ENCODE measurements at regions not wholly inside any gene's neighbourhood (a gene's known extent, or its start where the extent isn't known, plus 50 kb on each side); places are given as distances from the start of the nearest gene placed in this dataset.

DNA sequence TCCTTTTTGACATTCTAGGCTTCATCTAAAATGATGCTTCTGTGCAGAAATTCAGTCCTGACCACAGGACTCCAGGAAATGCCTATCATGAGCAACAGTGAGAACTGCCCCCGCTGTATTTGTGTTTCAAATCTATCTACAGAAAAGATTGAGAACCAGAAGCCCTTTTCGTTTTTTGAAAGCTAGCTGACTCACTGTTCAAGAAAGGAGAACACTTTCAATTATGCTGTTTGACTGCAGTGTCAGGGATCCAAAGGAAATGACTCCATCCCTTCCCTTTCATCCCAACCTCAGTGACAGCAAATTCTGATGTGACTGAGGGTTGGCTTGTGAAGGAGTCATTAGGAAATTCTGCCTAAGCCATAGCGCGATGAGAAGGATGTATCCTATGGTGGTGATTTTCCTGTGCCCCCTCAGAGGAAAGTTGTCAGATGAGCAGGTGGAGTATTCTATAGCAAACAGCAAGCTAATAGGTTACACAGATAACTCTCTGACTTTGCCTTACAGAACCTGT is 622.3 kb downstream of the TMEM114 start:
- BruUV-seq (replicated peaks) = no TSS peak
- H3K9ac ChIP-seq (ENCODE audit: low read length) = no peak overlapping the region
- H3K27me3 ChIP-seq (ENCODE audit: insufficient read depth, low read length) = no peaks in the 10 kb centered on the region
- no peaks in the 10 kb centered on the region for H3K79me2 ChIP-seq (ENCODE audit: insufficient read depth, low read length)
- H3K27ac ChIP-seq (ENCODE audit: low read depth, low read length) = no peak overlapping the region
- H3K4me2 ChIP-seq (ENCODE audit: low read length) = no peak overlapping the region
- ATAC-seq = no peak
- POLR2A ChIA-PET = no interaction called here
- H3K4me3 ChIP-seq (replicated peaks in 1 of 2; ENCODE audit: low read depth in 1 of 2, low read length in 2 of 2) = no peak overlapping the region
- no peaks in the 10 kb centered on the region for H3K9me2 ChIP-seq (ENCODE audit: insufficient read depth)
- DNase-seq (ENCODE audit: low read depth, low spot score) = no peak
- no peaks in the 10 kb centered on the region for H4K20me1 ChIP-seq (ENCODE audit: insufficient read depth)
- H2AFZ ChIP-seq (ENCODE audit: low read depth, low read length, poor library complexity, severe bottlenecking) = no peak overlapping the region
- peaks cover 12 to 14% of the 10 kb centered on the region in 2 experiments; a peak in 2 of 4 replicates for H3K9me3 ChIP-seq (ENCODE audit: control insufficient read depth in 1 of 2, insufficient read depth in 1 of 2, low read depth in 1 of 2, low read length in 2 of 2)
- H3K36me3 ChIP-seq (ENCODE audit: control insufficient read depth in 1 of 2, insufficient read depth in 2 of 2, low read length in 2 of 2) = no peaks in the 10 kb centered on the region
- CTCF ChIA-PET = no interaction called here
- intact Hi-C loops (cut with micrococcal nuclease) = no loop called here
- no peaks in the 10 kb centered on the region for H3K4me1 ChIP-seq (ENCODE audit: control insufficient read depth in 1 of 2, insufficient read depth in 2 of 2, low read length in 2 of 2)
- TF ChIP-seq CBX3 (IDR thresholded peaks at IDR 0.05; ENCODE audit: low read depth) (no peak), CEBPB (IDR thresholded peaks at IDR 0.05; ENCODE audit: low read depth) (no peak), JUND (IDR thresholded peaks at IDR 0.05) (no peak), SRF (IDR thresholded peaks at IDR 0.05; ENCODE audit: low read depth) (no peak), ELF1 (IDR thresholded peaks at IDR 0.05; ENCODE audit: borderline replicate concordance, low read depth) (no peak), EZH2phosphoT487 (IDR thresholded peaks at IDR 0.05; ENCODE audit: borderline replicate concordance) (no peak), FOSL1 (IDR thresholded peaks at IDR 0.05; ENCODE audit: low read depth) (no peak), ZNF274 (IDR thresholded peaks at IDR 0.05; ENCODE audit: low read depth, low read length) (no peak), EGR1 (IDR thresholded peaks at IDR 0.05; ENCODE audit: low read depth) (no peak), SP1 (IDR thresholded peaks at IDR 0.05; ENCODE audit: low read depth) (no peak), POLR2AphosphoS5 (IDR thresholded peaks at IDR 0.05; ENCODE audit: low read depth, low read length) (no peak), ATF3 (IDR thresholded peaks at IDR 0.05) (no peak), REST (IDR thresholded peaks at IDR 0.05; ENCODE audit: low read depth) (no peak), YY1 (IDR thresholded peaks at IDR 0.05; ENCODE audit: extremely low read depth, insufficient replicate concordance, low read depth, low read length) (no peak), TCF7L2 (IDR thresholded peaks at IDR 0.05; ENCODE audit: borderline replicate concordance, extremely low read depth, insufficient read depth, insufficient read length) (no peak), POLR2A (IDR thresholded peaks at IDR 0.05; ENCODE audit: borderline replicate concordance, extremely low read depth, insufficient read depth, insufficient read length) (no peak), SIN3A (IDR thresholded peaks at IDR 0.05; ENCODE audit: low read depth) (no peak), RAD21 (IDR thresholded peaks at IDR 0.05; ENCODE audit: low read depth) (no peak)
- TF ChIP-seq, protein P1, sequence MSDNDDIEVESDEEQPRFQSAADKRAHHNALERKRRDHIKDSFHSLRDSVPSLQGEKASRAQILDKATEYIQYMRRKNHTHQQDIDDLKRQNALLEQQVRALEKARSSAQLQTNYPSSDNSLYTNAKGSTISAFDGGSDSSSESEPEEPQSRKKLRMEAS (IDR thresholded peaks at IDR 0.05) = no peak
- TF ChIP-seq, protein P2, sequence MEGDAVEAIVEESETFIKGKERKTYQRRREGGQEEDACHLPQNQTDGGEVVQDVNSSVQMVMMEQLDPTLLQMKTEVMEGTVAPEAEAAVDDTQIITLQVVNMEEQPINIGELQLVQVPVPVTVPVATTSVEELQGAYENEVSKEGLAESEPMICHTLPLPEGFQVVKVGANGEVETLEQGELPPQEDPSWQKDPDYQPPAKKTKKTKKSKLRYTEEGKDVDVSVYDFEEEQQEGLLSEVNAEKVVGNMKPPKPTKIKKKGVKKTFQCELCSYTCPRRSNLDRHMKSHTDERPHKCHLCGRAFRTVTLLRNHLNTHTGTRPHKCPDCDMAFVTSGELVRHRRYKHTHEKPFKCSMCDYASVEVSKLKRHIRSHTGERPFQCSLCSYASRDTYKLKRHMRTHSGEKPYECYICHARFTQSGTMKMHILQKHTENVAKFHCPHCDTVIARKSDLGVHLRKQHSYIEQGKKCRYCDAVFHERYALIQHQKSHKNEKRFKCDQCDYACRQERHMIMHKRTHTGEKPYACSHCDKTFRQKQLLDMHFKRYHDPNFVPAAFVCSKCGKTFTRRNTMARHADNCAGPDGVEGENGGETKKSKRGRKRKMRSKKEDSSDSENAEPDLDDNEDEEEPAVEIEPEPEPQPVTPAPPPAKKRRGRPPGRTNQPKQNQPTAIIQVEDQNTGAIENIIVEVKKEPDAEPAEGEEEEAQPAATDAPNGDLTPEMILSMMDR (IDR thresholded peaks at IDR 0.05 in 2 of 3, conservative IDR thresholded peaks at IDR 0.05 in 1 of 3; ENCODE audit: borderline replicate concordance in 1 of 3, insufficient read depth in 1 of 3, low read depth in 2 of 3, low read length in 2 of 3) = no peak
- RAD21 ChIA-PET (ENCODE audit: low non-redundant PET in 1 of 2, low total read pairs in 2 of 2, uncharacterized antibody in 2 of 2, unreplicated experiment in 2 of 2) = no interaction called here

Measured in HCT116 (cell line).